Skeletal muscle satellite cell (primary cell): ENCODE measurements at regions not wholly inside any gene's neighbourhood (a gene's known extent, or its start where the extent isn't known, plus 50 kb on each side); places are given as distances from the start of the nearest gene placed in this dataset.

Experiments
- H3K27me3 ChIP-seq: 2 replicates; pipeline ENCODE4 v1.7.0; 2013; ENCODE audit warnings: low read length; ENCODE audit not compliant: control insufficient read depth, insufficient read depth
- H3K36me3 ChIP-seq: 2 replicates; pipeline ENCODE4 v1.7.0; 2013; ENCODE audit warnings: mild to moderate bottlenecking, control low read depth, low read length; ENCODE audit not compliant: insufficient read depth
- H3K4me1 ChIP-seq: 2 replicates; pipeline ENCODE4 v1.7.0; 2013; ENCODE audit warnings: low read length; ENCODE audit not compliant: control insufficient read depth, insufficient read depth
- H3K4me2 ChIP-seq: 2 replicates; pipeline ENCODE4 v1.7.0; 2013; ENCODE audit warnings: mild to moderate bottlenecking, low read length
- H3K4me3 ChIP-seq: 2 replicates; pipeline ENCODE4 v1.7.0; 2013; ENCODE audit warnings: low read length
- H3K9ac ChIP-seq: 2 replicates; pipeline ENCODE4 v1.7.0; 2013; ENCODE audit warnings: mild to moderate bottlenecking, low read depth, low read length, moderate library complexity
- H3K9me3 ChIP-seq: replicated peaks from 2 replicates; pipeline ENCODE4 v1.7.0; 2013; ENCODE audit warnings: mild to moderate bottlenecking, control low read depth, low read length

DNA sequence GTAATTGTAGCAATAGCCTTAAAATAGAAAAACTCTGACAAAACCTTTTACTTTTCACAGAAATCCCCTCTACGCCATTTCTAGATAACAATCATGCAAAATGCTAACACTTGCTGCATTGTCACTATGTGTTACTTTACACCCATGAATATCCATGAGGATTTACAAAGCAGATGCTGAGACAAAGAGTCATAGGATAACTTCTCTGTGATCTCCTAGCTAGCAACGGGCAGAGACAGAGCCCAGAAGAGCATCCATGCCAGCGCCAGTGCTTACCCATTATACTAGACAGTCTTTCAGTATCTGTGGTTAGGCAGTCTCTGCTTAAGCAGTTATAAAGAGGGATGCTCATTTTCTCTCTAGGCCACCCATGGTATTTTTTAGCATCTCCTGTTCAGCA lies 474.1 kb downstream of the CAAP1 start:
- H3K9me3 ChIP-seq: no peaks in the 10 kb centered on the region
- H3K27me3 ChIP-seq: no peaks in the 10 kb centered on the region
- H3K4me2 ChIP-seq: no peak overlapping the region
- H3K9ac ChIP-seq: no peak overlapping the region
- no peaks in the 10 kb centered on the region for H3K36me3 ChIP-seq
- no peak overlapping the region for H3K4me3 ChIP-seq
- H3K4me1 ChIP-seq: no peaks in the 10 kb centered on the region

DNA sequence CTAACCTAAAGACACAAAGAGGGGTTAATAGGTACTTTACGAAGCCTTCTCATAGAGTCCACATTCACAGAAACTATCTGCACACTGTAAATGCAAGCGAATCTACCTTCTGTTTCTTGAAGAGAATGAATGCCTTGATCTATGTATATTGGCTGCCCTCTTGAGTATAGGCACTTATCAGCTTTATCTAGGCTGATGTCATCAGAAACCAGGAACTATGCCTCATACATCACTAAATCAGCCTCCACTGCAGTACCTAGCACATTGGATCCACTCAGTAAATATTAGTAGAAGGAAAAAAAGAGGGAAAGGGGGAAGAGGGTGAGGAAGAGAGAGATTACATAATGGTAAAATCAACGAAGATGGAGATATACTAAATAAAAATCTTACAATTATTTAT lies 477.1 kb downstream of the CAAP1 start:
- no peak overlapping the region for H3K4me2 ChIP-seq
- H3K4me1 ChIP-seq: no peaks in the 10 kb centered on the region
- H3K36me3 ChIP-seq: no peaks in the 10 kb centered on the region
- no peak overlapping the region for H3K9ac ChIP-seq
- H3K9me3 ChIP-seq: no peaks in the 10 kb centered on the region
- H3K4me3 ChIP-seq: no peak overlapping the region
- H3K27me3 ChIP-seq: no peaks in the 10 kb centered on the region

GRCh38 chr9:26413611-26414010 lies 479.0 kb downstream of the CAAP1 start:
- Histone ChIP-seq H3K9ac (no peak overlapping the region), H3K4me1 (no peaks in the 10 kb centered on the region), H3K4me3 (no peak overlapping the region), H3K36me3 (no peaks in the 10 kb centered on the region), H3K4me2 (no peak overlapping the region), H3K9me3 (no peaks in the 10 kb centered on the region), H3K27me3 (no peaks in the 10 kb centered on the region)

GRCh38 chr9:26412446-26412845 lies 480.2 kb downstream of the CAAP1 start:
- no peak overlapping the region for H3K4me3 ChIP-seq
- H3K9ac ChIP-seq: no peak overlapping the region
- no peaks in the 10 kb centered on the region for H3K27me3 ChIP-seq
- H3K4me1 ChIP-seq: no peaks in the 10 kb centered on the region
- H3K4me2 ChIP-seq: no peak overlapping the region
- H3K9me3 ChIP-seq: no peaks in the 10 kb centered on the region
- no peaks in the 10 kb centered on the region for H3K36me3 ChIP-seq

- H3K4me1 ChIP-seq: no peaks in the 10 kb centered on the region
- no peak overlapping the region for H3K9ac ChIP-seq
- no peaks in the 10 kb centered on the region for H3K9me3 ChIP-seq
- no peak overlapping the region for H3K4me2 ChIP-seq
- no peaks in the 10 kb centered on the region for H3K36me3 ChIP-seq
- H3K4me3 ChIP-seq: no peak overlapping the region
- no peaks in the 10 kb centered on the region for H3K27me3 ChIP-seq
Observed at GRCh38 chr9:26406676-26407075, 485.9 kb downstream of the CAAP1 start.

DNA sequence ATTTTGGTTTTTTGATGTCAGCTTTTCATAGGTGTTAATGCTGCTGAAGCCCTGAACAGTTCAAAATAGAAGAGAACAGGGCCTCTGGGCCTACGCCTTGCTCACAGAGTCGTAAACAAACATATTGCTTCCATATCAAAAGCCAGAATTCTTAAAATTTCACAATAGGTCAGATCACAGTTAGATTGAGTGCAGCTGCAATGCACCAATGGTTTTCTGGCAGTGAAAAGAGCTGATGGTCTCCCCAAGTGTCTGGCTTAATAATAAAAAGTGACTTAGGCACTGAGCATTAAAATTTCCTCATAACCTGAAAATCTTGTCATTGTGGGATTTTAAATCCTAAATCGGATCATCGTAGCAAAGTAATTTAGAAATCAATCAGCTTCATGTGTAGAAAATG lies 493.0 kb downstream of the CAAP1 start:
- Histone ChIP-seq H3K4me1 (no peaks in the 10 kb centered on the region), H3K4me2 (no peak overlapping the region), H3K36me3 (no peaks in the 10 kb centered on the region), H3K27me3 (no peaks in the 10 kb centered on the region), H3K9ac (no peak overlapping the region), H3K4me3 (no peak overlapping the region), H3K9me3 (no peaks in the 10 kb centered on the region)

DNA sequence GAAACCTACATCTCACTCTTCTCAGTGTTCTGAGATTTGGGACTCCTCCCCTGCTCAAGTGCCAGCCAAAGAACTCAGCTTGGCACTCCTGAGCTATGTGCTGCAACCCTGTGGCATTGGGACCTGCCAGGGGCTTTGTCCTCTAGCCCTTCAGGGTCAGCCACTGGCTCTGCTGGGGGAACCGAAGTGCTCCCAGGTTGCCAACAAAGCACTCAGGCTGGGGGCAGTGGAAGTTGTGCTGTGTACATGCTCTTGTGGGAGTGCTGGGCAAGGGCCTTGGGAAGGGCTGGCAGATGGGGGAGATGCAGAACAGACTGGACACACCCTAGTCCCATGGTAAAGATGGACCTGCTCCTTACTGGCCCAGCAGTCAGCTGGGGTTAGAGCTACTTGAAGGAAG lies 498.6 kb downstream of the CAAP1 start:
- no peaks in the 10 kb centered on the region for H3K9me3 ChIP-seq
- no peaks in the 10 kb centered on the region for H3K27me3 ChIP-seq
- H3K4me2 ChIP-seq: no peak overlapping the region
- H3K4me1 ChIP-seq: no peaks in the 10 kb centered on the region
- H3K36me3 ChIP-seq: no peaks in the 10 kb centered on the region
- no peak overlapping the region for H3K9ac ChIP-seq
- no peak overlapping the region for H3K4me3 ChIP-seq

DNA sequence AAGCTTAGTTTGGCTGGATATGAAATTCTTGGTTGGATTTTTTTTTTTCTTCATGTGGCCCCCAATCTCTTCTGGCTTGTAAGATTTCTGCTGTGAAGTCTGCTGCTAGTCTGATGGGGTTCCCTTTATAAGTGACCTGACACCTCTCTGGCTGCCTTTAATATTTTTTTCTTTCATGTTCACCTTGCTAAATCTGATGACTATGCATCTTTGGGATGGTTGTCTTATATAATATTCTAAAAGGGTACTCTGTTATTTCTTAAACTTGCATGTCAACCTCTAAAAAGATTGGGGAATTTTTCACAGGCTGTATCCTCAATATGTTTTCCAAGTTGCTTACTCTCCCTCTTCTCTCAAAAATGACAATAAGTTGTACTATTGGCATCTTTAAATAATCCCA lies 500.0 kb downstream of the CAAP1 start:
- Histone ChIP-seq H3K27me3 (no peaks in the 10 kb centered on the region), H3K4me2 (no peak overlapping the region), H3K9me3 (no peaks in the 10 kb centered on the region), H3K4me3 (no peak overlapping the region), H3K9ac (no peak overlapping the region), H3K4me1 (no peaks in the 10 kb centered on the region), H3K36me3 (no peaks in the 10 kb centered on the region)

- Histone ChIP-seq H3K4me2 (no peak overlapping the region), H3K27me3 (no peaks in the 10 kb centered on the region), H3K4me3 (no peak overlapping the region), H3K4me1 (no peaks in the 10 kb centered on the region), H3K9me3 (no peaks in the 10 kb centered on the region), H3K9ac (no peak overlapping the region), H3K36me3 (no peaks in the 10 kb centered on the region)
Observed at GRCh38 chr9:26391036-26391435, 501.6 kb downstream of the CAAP1 start.

- Histone ChIP-seq H3K4me3 (no peak overlapping the region), H3K4me2 (no peak overlapping the region), H3K9me3 (no peaks in the 10 kb centered on the region), H3K27me3 (no peaks in the 10 kb centered on the region), H3K36me3 (no peaks in the 10 kb centered on the region), H3K9ac (no peak overlapping the region), H3K4me1 (no peaks in the 10 kb centered on the region)
Observed at GRCh38 chr9:26375448-26375847, 517.2 kb downstream of the CAAP1 start.

DNA sequence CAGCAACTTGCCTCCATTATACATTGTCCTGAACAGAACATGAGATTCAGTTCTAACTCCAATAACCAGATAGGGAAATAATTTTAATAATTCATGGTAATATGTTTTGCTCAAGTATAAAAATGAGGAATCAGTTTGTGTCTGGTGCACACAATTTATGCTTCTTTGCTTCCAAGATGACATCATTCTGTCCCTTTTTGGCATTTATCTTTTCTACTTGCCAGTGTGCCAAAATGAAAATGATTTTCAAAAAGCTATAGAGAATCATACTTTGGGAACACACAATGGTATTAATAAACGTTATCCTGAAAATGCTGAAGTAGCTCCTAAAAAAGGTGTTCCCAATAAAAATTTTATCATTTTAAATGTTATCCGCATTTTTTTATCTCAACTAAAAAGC lies 519.0 kb downstream of the CAAP1 start:
- Histone ChIP-seq H3K27me3 (no peaks in the 10 kb centered on the region), H3K4me3 (no peak overlapping the region), H3K4me2 (no peak overlapping the region), H3K4me1 (no peaks in the 10 kb centered on the region), H3K9me3 (no peaks in the 10 kb centered on the region), H3K36me3 (no peaks in the 10 kb centered on the region), H3K9ac (no peak overlapping the region)

DNA sequence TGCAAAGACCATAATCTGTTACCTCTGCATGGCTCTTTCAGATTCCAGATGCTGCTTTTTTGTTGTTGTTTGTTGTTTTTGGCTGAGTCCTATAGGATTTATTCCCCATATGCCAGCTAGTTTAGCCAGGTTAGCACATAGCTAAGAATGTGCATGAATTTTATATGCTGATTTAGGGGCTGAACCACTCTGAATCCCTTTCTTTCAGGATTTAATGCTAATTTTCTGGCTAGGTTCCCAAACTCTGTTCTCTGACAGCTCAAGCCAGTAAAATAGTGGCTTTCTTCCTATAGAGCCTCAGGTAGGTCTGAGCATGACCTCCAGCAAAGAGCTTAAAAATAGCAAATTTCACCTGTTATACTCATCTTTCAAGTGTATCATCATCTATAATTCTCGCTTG lies 521.4 kb downstream of the CAAP1 start:
- Histone ChIP-seq H3K4me2 (no peak overlapping the region), H3K36me3 (no peaks in the 10 kb centered on the region), H3K9ac (no peak overlapping the region), H3K4me3 (no peak overlapping the region), H3K27me3 (no peaks in the 10 kb centered on the region), H3K9me3 (no peaks in the 10 kb centered on the region), H3K4me1 (no peaks in the 10 kb centered on the region)

- Histone ChIP-seq H3K4me3 (no peak overlapping the region), H3K9ac (no peak overlapping the region), H3K36me3 (no peaks in the 10 kb centered on the region), H3K4me2 (no peak overlapping the region), H3K27me3 (no peaks in the 10 kb centered on the region), H3K9me3 (no peaks in the 10 kb centered on the region), H3K4me1 (no peaks in the 10 kb centered on the region)
Observed at GRCh38 chr9:26369093-26369492, 523.5 kb downstream of the CAAP1 start.
